ENCODE measurements at regions not wholly inside any gene's neighbourhood (a gene's known extent, or its start where the extent isn't known, plus 50 kb on each side); places are given as distances from the start of the nearest gene placed in this dataset.

DNA sequence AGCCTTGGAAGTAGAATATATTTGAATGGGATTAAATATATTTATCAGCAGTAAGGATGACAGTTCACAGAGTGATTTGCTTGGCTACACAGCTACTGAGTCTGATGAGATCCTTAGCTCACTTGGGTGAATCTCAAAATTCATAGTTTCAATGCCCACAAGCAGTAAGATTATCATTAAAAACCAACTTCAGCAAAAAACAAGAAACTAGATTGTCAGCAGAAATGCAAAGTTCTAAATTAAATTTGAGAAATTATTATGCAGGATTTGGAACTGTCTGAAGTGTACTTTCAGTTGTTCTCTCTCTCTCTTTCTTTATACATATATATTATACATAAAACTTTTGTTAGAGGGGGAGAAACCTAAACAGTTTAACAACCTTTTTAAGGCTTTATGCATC is 288.8 kb upstream of the SASH1 start:
- TF ChIP-seq, protein P1, sequence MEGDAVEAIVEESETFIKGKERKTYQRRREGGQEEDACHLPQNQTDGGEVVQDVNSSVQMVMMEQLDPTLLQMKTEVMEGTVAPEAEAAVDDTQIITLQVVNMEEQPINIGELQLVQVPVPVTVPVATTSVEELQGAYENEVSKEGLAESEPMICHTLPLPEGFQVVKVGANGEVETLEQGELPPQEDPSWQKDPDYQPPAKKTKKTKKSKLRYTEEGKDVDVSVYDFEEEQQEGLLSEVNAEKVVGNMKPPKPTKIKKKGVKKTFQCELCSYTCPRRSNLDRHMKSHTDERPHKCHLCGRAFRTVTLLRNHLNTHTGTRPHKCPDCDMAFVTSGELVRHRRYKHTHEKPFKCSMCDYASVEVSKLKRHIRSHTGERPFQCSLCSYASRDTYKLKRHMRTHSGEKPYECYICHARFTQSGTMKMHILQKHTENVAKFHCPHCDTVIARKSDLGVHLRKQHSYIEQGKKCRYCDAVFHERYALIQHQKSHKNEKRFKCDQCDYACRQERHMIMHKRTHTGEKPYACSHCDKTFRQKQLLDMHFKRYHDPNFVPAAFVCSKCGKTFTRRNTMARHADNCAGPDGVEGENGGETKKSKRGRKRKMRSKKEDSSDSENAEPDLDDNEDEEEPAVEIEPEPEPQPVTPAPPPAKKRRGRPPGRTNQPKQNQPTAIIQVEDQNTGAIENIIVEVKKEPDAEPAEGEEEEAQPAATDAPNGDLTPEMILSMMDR (IDR thresholded peaks at IDR 0.05) = no peak
- no peak for TF ChIP-seq POLR2A (IDR thresholded peaks at IDR 0.05)

Data from esophagus squamous epithelium (tissue), 4 donors.